ENCODE measurements at regions not wholly inside any gene's neighbourhood (a gene's known extent, or its start where the extent isn't known, plus 50 kb on each side); places are given as distances from the start of the nearest gene placed in this dataset.
A peak's percentile ranks its signal among the peaks of the same experiment; 100 is the strongest.

- no peaks in the 10 kb centered on the region; the same call in 1 of the 2 replicates for H3K36me3 ChIP-seq
- no peak overlapping the region for H3K4me3 ChIP-seq (ENCODE audit: low read depth, low read length)
- peaks cover 37% of the 10 kb centered on the region for H3K4me1 ChIP-seq
- no peak for TF ChIP-seq CTCF (IDR thresholded peaks at IDR 0.05; ENCODE audit: low read depth, low read length)
- peak; percentile 31 for DNase-seq
- no peaks in the 10 kb centered on the region; the same call in 1 of the 2 replicates for H3K9me3 ChIP-seq
- H3K27me3 ChIP-seq, result no peaks in the 10 kb centered on the region
These were observed 520.5 kb downstream of the TDRD15 start for GRCh38 chr2:21644266-21644665.

GRCh38 chr2:21646345-21646744 is 522.6 kb downstream of the TDRD15 start:
- H3K9me3 ChIP-seq, result no peaks in the 10 kb centered on the region
- TF ChIP-seq CTCF (IDR thresholded peaks at IDR 0.05; ENCODE audit: low read depth, low read length), result no peak
- no peaks in the 10 kb centered on the region for H3K36me3 ChIP-seq
- peaks cover 30% of the 10 kb centered on the region for H3K4me1 ChIP-seq
- H3K27me3 ChIP-seq, result no peaks in the 10 kb centered on the region
- H3K4me3 ChIP-seq (ENCODE audit: low read depth, low read length), result no peak overlapping the region
- no peak for DNase-seq

- no peaks in the 10 kb centered on the region for H3K9me3 ChIP-seq
These were observed 526.8 kb downstream of the TDRD15 start for GRCh38 chr2:21650569-21650968.

GRCh38 chr2:21655136-21655535 is 531.4 kb downstream of the TDRD15 start:
- H3K9me3 ChIP-seq, result no peaks in the 10 kb centered on the region
- no peak for DNase-seq

More at GRCh38 chr2:21650569-21650968, 526.8 kb downstream of the TDRD15 start:
- TF ChIP-seq CTCF (IDR thresholded peaks at IDR 0.05; ENCODE audit: low read depth, low read length), result no peak
- DNase-seq, result no peak
- Histone ChIP-seq H3K4me1 (no peaks in the 10 kb centered on the region), H3K27me3 (no peaks in the 10 kb centered on the region), H3K36me3 (no peaks in the 10 kb centered on the region), H3K4me3 (ENCODE audit: low read depth, low read length) (no peak overlapping the region)

GRCh38 chr2:21656330-21657075 is 532.7 kb downstream of the TDRD15 start:
- H3K9me3 ChIP-seq, result no peaks in the 10 kb centered on the region

More at GRCh38 chr2:21655136-21655535, 531.4 kb downstream of the TDRD15 start:
- Histone ChIP-seq H3K4me3 (ENCODE audit: low read depth, low read length) (no peak overlapping the region), H3K4me1 (peaks cover 4% of the 10 kb centered on the region; the same call in 1 of the 2 replicates), H3K27me3 (no peaks in the 10 kb centered on the region), H3K36me3 (no peaks in the 10 kb centered on the region)
- no peak for TF ChIP-seq CTCF (IDR thresholded peaks at IDR 0.05; ENCODE audit: low read depth, low read length)

More at GRCh38 chr2:21656330-21657075, 532.7 kb downstream of the TDRD15 start:
- no peaks in the 10 kb centered on the region for H3K36me3 ChIP-seq
- no peak for TF ChIP-seq CTCF (IDR thresholded peaks at IDR 0.05; ENCODE audit: low read depth, low read length)
- H3K27me3 ChIP-seq, result no peaks in the 10 kb centered on the region
- peaks cover 4% of the 10 kb centered on the region; the same call in 1 of the 2 replicates for H3K4me1 ChIP-seq
- no peak for DNase-seq
- H3K4me3 ChIP-seq (ENCODE audit: low read depth, low read length), result no peak overlapping the region

Measured in BE2C (cell line).